Caco-2 (cell line): ENCODE measurements at regions not wholly inside any gene's neighbourhood (a gene's known extent, or its start where the extent isn't known, plus 50 kb on each side); places are given as distances from the start of the nearest gene placed in this dataset.

Source experiments
- BruUV-seq: library from RNA; stranded (reverse); fragments of 400-500 nt; replicated peaks from 2 replicates; lab custom pipeline; 2021; lab: Mats Ljungman, UMichigan
- CTCF ChIA-PET: fragments of 300-600 bp; sonication (Branson Sonifier 250); formaldehyde crosslinking; loops from one replicate; lab custom pipeline; 2022; ENCODE audit warnings: antibody characterized with exemption; lab: Charles Lee
- POLR2A ChIA-PET: fragments of 300-600 bp; sonication (Branson Sonifier 250); formaldehyde crosslinking; loops from one replicate; lab custom pipeline; 2022; ENCODE audit warnings: antibody characterized with exemption; lab: Charles Lee
- DNase-seq, 2 experiments: peaks; one replicate each; pipeline versions ENCODE4 v3.0.0 to v3.0.0-alpha.2; 2020 to 2022
- H3K27me3 ChIP-seq: replicated peaks from 2 replicates; pipeline ENCODE4 v1.6.0; 2011; ENCODE audit warnings: low read length; ENCODE audit not compliant: control insufficient read depth, insufficient read depth
- H3K36me3 ChIP-seq: 2 replicates; pipeline ENCODE4 v1.5.1; 2011; ENCODE audit warnings: low read length; ENCODE audit not compliant: control insufficient read depth, insufficient read depth
- H3K4me1 ChIP-seq: fragments of 250-450 bp; sonication (Bioruptor Pico); 2 replicates; pipeline ENCODE4 v1.5.1; 2020; ENCODE audit warnings: mild to moderate bottlenecking
- H3K4me3 ChIP-seq: 2 replicates; pipeline ENCODE4 v1.5.1; 2011; ENCODE audit warnings: low read depth, mild to moderate bottlenecking, control low read depth, low read length
- H3K9me3 ChIP-seq: fragments of 250-450 bp; sonication (Bioruptor Pico); 2 replicates; pipeline ENCODE4 v1.5.1; 2020; ENCODE audit warnings: mild to moderate bottlenecking, moderate library complexity
- H3K27ac Mint-ChIP-seq: one replicate; pipeline ENCODE4 v1.8.0; 2022; ENCODE audit warnings: mixed read lengths; ENCODE audit not compliant: unreplicated experiment
- H3K27me3 Mint-ChIP-seq: one replicate; pipeline ENCODE4 v1.8.0; 2022; ENCODE audit warnings: mixed read lengths; ENCODE audit not compliant: insufficient read depth, unreplicated experiment
- H3K36me3 Mint-ChIP-seq: one replicate; pipeline ENCODE4 v1.8.0; 2022; ENCODE audit warnings: mild to moderate bottlenecking, mixed read lengths; ENCODE audit not compliant: insufficient read depth, unreplicated experiment
- H3K4me1 Mint-ChIP-seq: one replicate; pipeline ENCODE4 v1.8.0; 2022; ENCODE audit warnings: low read depth, mixed read lengths; ENCODE audit not compliant: unreplicated experiment
- H3K4me3 Mint-ChIP-seq: one replicate; pipeline ENCODE4 v1.8.0; 2022; ENCODE audit warnings: mild to moderate bottlenecking, moderate library complexity, mixed read lengths; ENCODE audit not compliant: unreplicated experiment
- H3K9me3 Mint-ChIP-seq: one replicate; pipeline ENCODE4 v1.8.0; 2022; ENCODE audit warnings: mixed read lengths; ENCODE audit not compliant: unreplicated experiment
- intact Hi-C: fragments of 100-400 bp; cut with micrococcal nuclease; formaldehyde crosslinking; loops from one replicate; pipeline ENCODE4 v1.10.0; 2022; ENCODE audit not compliant: unreplicated experiment
- TF ChIP-seq, protein P1 (sequence below), 2 experiments: fragments of 200-600 bp in 1 of 2; IDR thresholded peaks; 1 replicate in 1 of 2; 2 replicates in 1 of 2; pipeline versions ENCODE4 v1.5.1 to v1.8.0; 2011 to 2022; ENCODE audit warnings: antibody characterized with exemption in 1 of 2, control low read depth in 1 of 2, inconsistent platforms in 1 of 2, low read depth in 1 of 2, low read length in 1 of 2, mild to moderate bottlenecking in 1 of 2, moderate library complexity in 1 of 2; ENCODE audit not compliant: insufficient read depth in 1 of 2, severe bottlenecking in 1 of 2, unreplicated experiment in 1 of 2

DNA sequence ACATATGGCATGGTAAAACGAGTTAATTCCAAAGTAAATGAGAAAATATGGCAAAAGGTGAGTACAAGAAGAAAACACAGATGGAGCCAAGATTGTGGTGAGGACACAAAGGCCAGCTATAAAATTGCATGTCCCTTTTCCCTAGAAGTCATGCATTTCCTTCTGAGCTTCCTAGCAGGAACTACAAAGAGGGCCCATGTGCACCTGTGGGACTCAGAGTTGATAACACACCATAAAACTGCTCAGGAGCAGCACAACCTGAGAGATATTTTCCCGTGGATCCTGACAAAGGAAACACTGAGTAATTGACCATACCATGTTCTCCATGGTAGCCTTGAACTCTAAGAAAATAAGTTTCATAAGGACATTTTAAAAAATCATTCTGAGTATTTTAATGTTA is 228.3 kb downstream of the DLEU7 start:
- Mint-ChIP-seq H3K4me3 (no peak overlapping the region), H3K27ac (no peak overlapping the region), H3K27me3 (no peaks in the 10 kb centered on the region), H3K9me3 (no peaks in the 10 kb centered on the region), H3K4me1 (no peaks in the 10 kb centered on the region), H3K36me3 (peaks cover 6% of the 10 kb centered on the region)
- ChIA-PET CTCF (no interaction called here), POLR2A (no interaction called here)
- H3K4me3 ChIP-seq = no peak overlapping the region
- H3K9me3 ChIP-seq = no peaks in the 10 kb centered on the region
- no TSS peak for BruUV-seq
- H3K27me3 ChIP-seq = no peaks in the 10 kb centered on the region
- DNase-seq = no peak
- no peaks in the 10 kb centered on the region for H3K36me3 ChIP-seq
- TF ChIP-seq, protein P1, sequence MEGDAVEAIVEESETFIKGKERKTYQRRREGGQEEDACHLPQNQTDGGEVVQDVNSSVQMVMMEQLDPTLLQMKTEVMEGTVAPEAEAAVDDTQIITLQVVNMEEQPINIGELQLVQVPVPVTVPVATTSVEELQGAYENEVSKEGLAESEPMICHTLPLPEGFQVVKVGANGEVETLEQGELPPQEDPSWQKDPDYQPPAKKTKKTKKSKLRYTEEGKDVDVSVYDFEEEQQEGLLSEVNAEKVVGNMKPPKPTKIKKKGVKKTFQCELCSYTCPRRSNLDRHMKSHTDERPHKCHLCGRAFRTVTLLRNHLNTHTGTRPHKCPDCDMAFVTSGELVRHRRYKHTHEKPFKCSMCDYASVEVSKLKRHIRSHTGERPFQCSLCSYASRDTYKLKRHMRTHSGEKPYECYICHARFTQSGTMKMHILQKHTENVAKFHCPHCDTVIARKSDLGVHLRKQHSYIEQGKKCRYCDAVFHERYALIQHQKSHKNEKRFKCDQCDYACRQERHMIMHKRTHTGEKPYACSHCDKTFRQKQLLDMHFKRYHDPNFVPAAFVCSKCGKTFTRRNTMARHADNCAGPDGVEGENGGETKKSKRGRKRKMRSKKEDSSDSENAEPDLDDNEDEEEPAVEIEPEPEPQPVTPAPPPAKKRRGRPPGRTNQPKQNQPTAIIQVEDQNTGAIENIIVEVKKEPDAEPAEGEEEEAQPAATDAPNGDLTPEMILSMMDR (IDR thresholded peaks at IDR 0.05; ENCODE audit: insufficient read depth in 1 of 2, low read depth in 1 of 2, low read length in 1 of 2, severe bottlenecking in 1 of 2, unreplicated experiment in 1 of 2) = no peak
- intact Hi-C loops = no loop called here
- no peaks in the 10 kb centered on the region for H3K4me1 ChIP-seq

DNA sequence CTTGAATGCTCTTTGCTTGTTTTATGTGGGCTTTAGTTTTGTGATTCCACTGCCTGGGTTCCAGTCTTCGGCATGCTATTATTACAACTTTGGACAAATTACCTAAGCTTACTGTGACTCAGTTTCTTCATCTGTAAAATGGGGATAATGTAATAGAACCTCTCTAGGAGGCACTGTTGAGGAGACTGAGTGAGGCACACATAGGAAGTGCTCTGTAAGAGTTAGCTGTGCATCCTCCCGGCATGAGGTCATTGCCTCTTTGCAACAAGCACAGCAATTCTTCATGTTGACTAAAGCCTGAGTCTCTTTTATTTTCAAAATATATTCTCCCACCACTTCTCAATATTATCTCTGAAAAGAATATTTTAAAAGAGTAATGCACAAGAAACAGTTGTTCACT is 227.4 kb downstream of the DLEU7 start:
- TF ChIP-seq, protein P1 (IDR thresholded peaks at IDR 0.05; ENCODE audit: insufficient read depth in 1 of 2, low read depth in 1 of 2, low read length in 1 of 2, severe bottlenecking in 1 of 2, unreplicated experiment in 1 of 2) = no peak
- no peaks in the 10 kb centered on the region for H3K4me1 ChIP-seq
- DNase-seq = no peak
- no TSS peak for BruUV-seq
- no peak overlapping the region for H3K4me3 ChIP-seq
- Mint-ChIP-seq H3K36me3 (peaks cover 6% of the 10 kb centered on the region), H3K4me3 (no peak overlapping the region), H3K27ac (no peak overlapping the region), H3K9me3 (no peaks in the 10 kb centered on the region), H3K4me1 (no peaks in the 10 kb centered on the region), H3K27me3 (no peaks in the 10 kb centered on the region)
- H3K9me3 ChIP-seq = no peaks in the 10 kb centered on the region
- ChIA-PET POLR2A (no interaction called here), CTCF (no interaction called here)
- H3K27me3 ChIP-seq = no peaks in the 10 kb centered on the region
- intact Hi-C loops = no loop called here
- no peaks in the 10 kb centered on the region for H3K36me3 ChIP-seq

DNA sequence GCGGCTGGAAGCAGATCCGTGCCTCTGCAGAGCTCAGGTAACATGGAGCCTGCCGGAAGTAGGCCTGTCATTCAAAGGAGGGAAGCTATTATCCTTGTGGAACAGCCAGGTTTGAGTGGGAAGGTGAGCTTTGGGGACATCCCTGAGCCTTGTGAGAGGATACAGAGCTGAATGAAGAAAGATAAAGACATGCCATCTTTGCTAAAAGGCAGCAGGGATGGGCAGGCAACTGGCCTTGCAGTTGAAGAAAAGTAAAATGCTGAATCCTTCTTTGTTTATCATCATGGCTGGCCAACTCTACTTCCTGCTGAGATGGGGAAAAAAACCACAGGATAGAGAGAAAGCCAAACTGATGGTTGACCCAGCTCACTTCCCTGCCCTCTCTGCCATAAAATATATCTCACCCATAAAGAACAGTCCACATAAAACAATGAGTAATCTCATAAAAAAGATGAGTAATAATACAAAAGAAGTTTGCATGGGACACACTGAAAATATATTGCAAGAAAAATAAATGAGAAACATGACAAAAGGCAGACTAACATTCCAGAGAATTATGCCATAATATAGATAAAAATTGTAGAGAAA is 226.3 kb downstream of the DLEU7 start:
- H3K4me3 ChIP-seq = no peak overlapping the region
- CTCF ChIA-PET = no interaction called here
- H3K4me1 ChIP-seq = no peaks in the 10 kb centered on the region
- Mint-ChIP-seq H3K4me3 (no peak overlapping the region), H3K27me3 (no peaks in the 10 kb centered on the region), H3K4me1 (no peaks in the 10 kb centered on the region), H3K9me3 (no peaks in the 10 kb centered on the region), H3K36me3 (peaks cover 6% of the 10 kb centered on the region), H3K27ac (no peak overlapping the region)
- H3K9me3 ChIP-seq = no peaks in the 10 kb centered on the region
- H3K27me3 ChIP-seq = no peaks in the 10 kb centered on the region
- no peaks in the 10 kb centered on the region for H3K36me3 ChIP-seq
- TF ChIP-seq, protein P1 (IDR thresholded peaks at IDR 0.05; ENCODE audit: insufficient read depth in 1 of 2, low read depth in 1 of 2, low read length in 1 of 2, severe bottlenecking in 1 of 2, unreplicated experiment in 1 of 2) = no peak
- BruUV-seq = no TSS peak
- intact Hi-C loops = no loop called here
- no peak for DNase-seq
- POLR2A ChIA-PET = no interaction called here
